H9 (cell line): ENCODE measurements at regions not wholly inside any gene's neighbourhood (a gene's known extent, or its start where the extent isn't known, plus 50 kb on each side); places are given as distances from the start of the nearest gene placed in this dataset.

Experiments used
- DNase-seq: peaks from one replicate; pipeline ENCODE4 v3.0.0-alpha.2; 2017
- H2AFZ ChIP-seq: one replicate; pipeline ENCODE4 v1.6.1; 2013; ENCODE audit warnings: mild to moderate bottlenecking, low read length, control low read depth, moderate library complexity
- H2AK5ac ChIP-seq: 2 replicates; pipeline ENCODE4 v1.6.1; 2013; ENCODE audit warnings: low read length, control low read depth, mixed read lengths; ENCODE audit not compliant: insufficient read length
- H2BK120ac ChIP-seq: one replicate; pipeline ENCODE4 v1.6.1; 2013; ENCODE audit warnings: low read depth, mild to moderate bottlenecking, low read length, control low read depth, inconsistent platforms; ENCODE audit not compliant: poor library complexity, severe bottlenecking
- H2BK12ac ChIP-seq: 2 replicates; pipeline ENCODE4 v1.6.1; 2013; ENCODE audit warnings: low read length, control low read depth, mixed read lengths, low read depth; ENCODE audit not compliant: insufficient read length
- H2BK15ac ChIP-seq: 2 replicates; pipeline ENCODE4 v1.6.1; 2013; ENCODE audit warnings: low read depth, low read length, control low read depth
- H2BK20ac ChIP-seq: one replicate; pipeline ENCODE4 v1.6.1; 2013; ENCODE audit warnings: low read depth, mild to moderate bottlenecking, low read length, control low read depth, inconsistent platforms; ENCODE audit not compliant: poor library complexity, severe bottlenecking
- H2BK5ac ChIP-seq: 2 replicates; pipeline ENCODE4 v1.6.1; 2013; ENCODE audit warnings: low read length, control low read depth, mixed read lengths; ENCODE audit not compliant: insufficient read length
- H3K14ac ChIP-seq: 2 replicates; pipeline ENCODE4 v1.6.1; 2013; ENCODE audit warnings: low read length, control low read depth; ENCODE audit not compliant: insufficient read depth
- H3K18ac ChIP-seq: 2 replicates; pipeline ENCODE4 v1.6.1; 2013; ENCODE audit warnings: low read depth, mild to moderate bottlenecking, mixed read lengths, low read length, control low read depth; ENCODE audit not compliant: insufficient read length
- H3K23ac ChIP-seq: 2 replicates; pipeline ENCODE4 v1.6.1; 2013; ENCODE audit warnings: low read length, control low read depth, mixed read lengths, low read depth; ENCODE audit not compliant: insufficient read length
- H3K23me2 ChIP-seq: 2 replicates; pipeline ENCODE4 v1.6.1; 2013; ENCODE audit warnings: low read depth, mild to moderate bottlenecking, mixed read lengths, low read length, control low read depth; ENCODE audit not compliant: insufficient read length, poor library complexity, severe bottlenecking
- H3K27ac ChIP-seq: 2 replicates; pipeline ENCODE4 v1.5.1; 2013; ENCODE audit warnings: low read length, control low read depth, mixed read lengths, low read depth; ENCODE audit not compliant: insufficient read length
- H3K27me3 ChIP-seq: 2 replicates; pipeline ENCODE4 v1.6.1; 2013; ENCODE audit warnings: low read length, control low read depth, inconsistent platforms; ENCODE audit not compliant: insufficient read depth
- H3K4ac ChIP-seq: 2 replicates; pipeline ENCODE4 v1.6.1; 2013; ENCODE audit warnings: low read depth, mild to moderate bottlenecking, control low read depth, inconsistent platforms, low read length, moderate library complexity
- H3K4me1 ChIP-seq: 2 replicates; pipeline ENCODE4 v1.6.1; 2013; ENCODE audit warnings: low read length, control low read depth, inconsistent platforms; ENCODE audit not compliant: insufficient read depth
- H3K4me2 ChIP-seq: 2 replicates; pipeline ENCODE4 v1.6.1; 2013; ENCODE audit warnings: low read length, control low read depth, mixed read lengths; ENCODE audit not compliant: insufficient read length, insufficient read depth
- H3K56ac ChIP-seq: 2 replicates; pipeline ENCODE4 v1.6.1; 2013; ENCODE audit warnings: low read depth, mild to moderate bottlenecking, mixed read lengths, low read length, control low read depth; ENCODE audit not compliant: insufficient read length
- H3K79me1 ChIP-seq: 2 replicates; pipeline ENCODE4 v1.6.1; 2013; ENCODE audit warnings: low read depth, mild to moderate bottlenecking, moderate library complexity, low read length, control low read depth, inconsistent platforms; ENCODE audit not compliant: insufficient read depth, poor library complexity, severe bottlenecking
- H3K79me2 ChIP-seq: 2 replicates; pipeline ENCODE4 v1.6.1; 2013; ENCODE audit warnings: low read length, control low read depth, inconsistent platforms; ENCODE audit not compliant: insufficient read depth
- H3K9ac ChIP-seq: 2 replicates; pipeline ENCODE4 v1.6.1; 2013; ENCODE audit warnings: low read length, control low read depth, mixed read lengths; ENCODE audit not compliant: insufficient read length; ENCODE audit errors: extremely low read depth
- H3K9me3 ChIP-seq: one replicate; pipeline ENCODE4 v1.6.1; 2013; ENCODE audit warnings: low read depth, low read length, inconsistent platforms; ENCODE audit not compliant: control insufficient read depth
- H3T11ph ChIP-seq: one replicate; pipeline ENCODE4 v1.6.1; 2013; ENCODE audit warnings: mild to moderate bottlenecking, low read length, control low read depth, inconsistent platforms
- H4K20me1 ChIP-seq: one replicate; pipeline ENCODE4 v1.6.1; 2013; ENCODE audit not compliant: control insufficient read depth, insufficient read length, insufficient read depth
- H4K5ac ChIP-seq: 2 replicates; pipeline ENCODE4 v1.6.1; 2013; ENCODE audit warnings: low read depth, mild to moderate bottlenecking, mixed read lengths, low read length, control low read depth; ENCODE audit not compliant: insufficient read length
- H4K8ac ChIP-seq: replicated peaks from 2 replicates; pipeline ENCODE4 v1.6.1; 2013; ENCODE audit warnings: low read length, control low read depth, mixed read lengths, low read depth; ENCODE audit not compliant: insufficient read length
- H4K91ac ChIP-seq: 2 replicates; pipeline ENCODE4 v1.6.1; 2013; ENCODE audit warnings: low read depth, mild to moderate bottlenecking, moderate library complexity, mixed read lengths, low read length, control low read depth; ENCODE audit not compliant: insufficient read length
- H3K27ac Mint-ChIP-seq, 3 experiments: 2 replicates in 2 of 3; 3 replicates in 1 of 3; pipeline ENCODE4 v1.8.0; 2020 to 2021; ENCODE audit warnings: mixed read lengths in 3 of 3, mild to moderate bottlenecking in 1 of 3, moderate library complexity in 1 of 3
- H3K27me3 Mint-ChIP-seq: 2 replicates; pipeline ENCODE4 v1.8.0; 2021; ENCODE audit warnings: low read depth, mild to moderate bottlenecking, moderate library complexity, mixed read lengths
- H3K36me3 Mint-ChIP-seq, 3 experiments: 2 replicates in 2 of 3; 3 replicates in 1 of 3; pipeline ENCODE4 v1.8.0; 2020 to 2021; ENCODE audit warnings: low read depth in 3 of 3, mixed read lengths in 3 of 3; ENCODE audit not compliant: insufficient read depth in 1 of 3
- H3K4me1 Mint-ChIP-seq, 2 experiments: 2 replicates each; pipeline ENCODE4 v1.8.0; 2020; ENCODE audit warnings: mixed read lengths in 2 of 2
- H3K4me3 Mint-ChIP-seq, 2 experiments: 2 replicates in 1 of 2; 3 replicates in 1 of 2; pipeline ENCODE4 v1.8.0; 2020 to 2021; ENCODE audit warnings: mild to moderate bottlenecking in 2 of 2, mixed read lengths in 2 of 2, moderate library complexity in 1 of 2
- H3K9me3 Mint-ChIP-seq, 2 experiments: 2 replicates in 1 of 2; 3 replicates in 1 of 2; pipeline ENCODE4 v1.8.0; 2020; ENCODE audit warnings: mild to moderate bottlenecking in 2 of 2, mixed read lengths in 2 of 2, moderate library complexity in 1 of 2
- WGBS: extraction: QIAGEN DNeasy Blood & Tissue Kit; methylation state at CpG from one replicate; pipeline ENCODE4 v1.1.7; 2013; ENCODE audit warnings: missing lambda C conversion rate, low lambda C conversion rate, mixed read lengths; ENCODE audit not compliant: insufficient read length; ENCODE audit errors: extremely low coverage; 5-methylcytosine and 5-hydroxymethylcytosine counted together
- TF ChIP-seq, protein P1 (sequence below): fragments of 200-600 bp; sonication (generic); conservative IDR thresholded peaks from 3 replicates; pipeline ENCODE4 v1.8.0; 2021; ENCODE audit warnings: antibody characterized with exemption, mild to moderate bottlenecking

- H2AK5ac ChIP-seq: no peak overlapping the region
- H4K91ac ChIP-seq: no peak overlapping the region
- Mint-ChIP-seq H3K4me1 (peaks cover 3% of the 10 kb centered on the region in 2 experiments), H3K9me3 (peaks cover 5 to 6% of the 10 kb centered on the region in 2 experiments; a peak in 4 of 5 replicates), H3K27me3 (peaks cover 3% of the 10 kb centered on the region; the same call in 1 of the 2 replicates), H3K4me3 (no peak overlapping the region), H3K36me3 (peaks cover 0 to 5% (median 0%) of the 10 kb centered on the region in 3 experiments; a peak in 1 of 7 replicates), H3K27ac (no peak overlapping the region)
- no peak overlapping the region for H3K9ac ChIP-seq
- WGBS: no CpG with 5 or more reads among the region's 3 CpGs
- no peaks in the 10 kb centered on the region for H3K79me2 ChIP-seq
- H3K27ac ChIP-seq: no peak overlapping the region
- no peak overlapping the region for H3K14ac ChIP-seq
- H4K5ac ChIP-seq: no peak overlapping the region
- DNase-seq: no peak
- H2BK15ac ChIP-seq: no peak overlapping the region
- no peaks in the 10 kb centered on the region for H3K27me3 ChIP-seq
- no peak overlapping the region for H4K8ac ChIP-seq
- no peaks in the 10 kb centered on the region for H3K9me3 ChIP-seq
- H3K4ac ChIP-seq: no peak overlapping the region
- H4K20me1 ChIP-seq: no peaks in the 10 kb centered on the region
- H2AFZ ChIP-seq: no peak overlapping the region
- H3K23me2 ChIP-seq: no peaks in the 10 kb centered on the region
- no peaks in the 10 kb centered on the region for H3K4me1 ChIP-seq
- H3K18ac ChIP-seq: no peak overlapping the region
- no peak overlapping the region for H3K23ac ChIP-seq
- H2BK120ac ChIP-seq: no peak overlapping the region
- no peaks in the 10 kb centered on the region for H3K79me1 ChIP-seq
- H3K4me2 ChIP-seq: no peak overlapping the region
- TF ChIP-seq, protein P1, sequence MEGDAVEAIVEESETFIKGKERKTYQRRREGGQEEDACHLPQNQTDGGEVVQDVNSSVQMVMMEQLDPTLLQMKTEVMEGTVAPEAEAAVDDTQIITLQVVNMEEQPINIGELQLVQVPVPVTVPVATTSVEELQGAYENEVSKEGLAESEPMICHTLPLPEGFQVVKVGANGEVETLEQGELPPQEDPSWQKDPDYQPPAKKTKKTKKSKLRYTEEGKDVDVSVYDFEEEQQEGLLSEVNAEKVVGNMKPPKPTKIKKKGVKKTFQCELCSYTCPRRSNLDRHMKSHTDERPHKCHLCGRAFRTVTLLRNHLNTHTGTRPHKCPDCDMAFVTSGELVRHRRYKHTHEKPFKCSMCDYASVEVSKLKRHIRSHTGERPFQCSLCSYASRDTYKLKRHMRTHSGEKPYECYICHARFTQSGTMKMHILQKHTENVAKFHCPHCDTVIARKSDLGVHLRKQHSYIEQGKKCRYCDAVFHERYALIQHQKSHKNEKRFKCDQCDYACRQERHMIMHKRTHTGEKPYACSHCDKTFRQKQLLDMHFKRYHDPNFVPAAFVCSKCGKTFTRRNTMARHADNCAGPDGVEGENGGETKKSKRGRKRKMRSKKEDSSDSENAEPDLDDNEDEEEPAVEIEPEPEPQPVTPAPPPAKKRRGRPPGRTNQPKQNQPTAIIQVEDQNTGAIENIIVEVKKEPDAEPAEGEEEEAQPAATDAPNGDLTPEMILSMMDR: no peak
- H2BK12ac ChIP-seq: no peak overlapping the region
- no peak overlapping the region for H3T11ph ChIP-seq
- no peak overlapping the region for H2BK20ac ChIP-seq
- H2BK5ac ChIP-seq: no peak overlapping the region
- no peak overlapping the region for H3K56ac ChIP-seq
These were observed 257.0 kb downstream of the SV2B start for GRCh38 chr15:91357011-91357410.
